ENCODE measurements at regions not wholly inside any gene's neighbourhood (a gene's known extent, or its start where the extent isn't known, plus 50 kb on each side); places are given as distances from the start of the nearest gene placed in this dataset.
"Not testable (repeated sequence)": the region's sequence is repeated elsewhere in the genome, so short reads cannot be mapped to it uniquely, and the experiment has no call there.

- Mint-ChIP-seq H3K9me3 (peaks cover 11% of the 10 kb centered on the region), H3K27me3 (ENCODE audit: low read depth) (no peaks in the 10 kb centered on the region), H3K4me3 (no peak overlapping the region), H3K36me3 (ENCODE audit: low read depth) (peaks cover 4% of the 10 kb centered on the region), H3K27ac (no peak overlapping the region), H3K4me1 (ENCODE audit: low read depth) (peaks cover 6% of the 10 kb centered on the region)
- CTCF ChIA-PET: no interaction called here
- intact Hi-C loops (cut with micrococcal nuclease): no loop called here
- DNase-seq: peak; percentile 11
Observed at GRCh38 chr22:27252282-27253049, 549.1 kb downstream of the MN1 start.

GRCh38 chr22:27253108-27253902 lies 548.3 kb downstream of the MN1 start:
- H3K9me3 Mint-ChIP-seq: peaks cover 11% of the 10 kb centered on the region
- H3K27ac Mint-ChIP-seq: no peak overlapping the region
- intact Hi-C loops (cut with micrococcal nuclease): no loop called here
- no peak for DNase-seq
- no peak overlapping the region for H3K4me3 Mint-ChIP-seq
- no peaks in the 10 kb centered on the region for H3K4me1 Mint-ChIP-seq (ENCODE audit: low read depth)
- CTCF ChIA-PET: no interaction called here
- no peaks in the 10 kb centered on the region for H3K27me3 Mint-ChIP-seq (ENCODE audit: low read depth)
- H3K36me3 Mint-ChIP-seq (ENCODE audit: low read depth): peaks cover 4% of the 10 kb centered on the region

- H3K4me1 Mint-ChIP-seq (ENCODE audit: low read depth); DNase-seq; H3K36me3 Mint-ChIP-seq (ENCODE audit: low read depth); H3K27me3 Mint-ChIP-seq (ENCODE audit: low read depth); H3K27ac Mint-ChIP-seq; CTCF ChIA-PET; H3K4me3 Mint-ChIP-seq; intact Hi-C loops (cut with micrococcal nuclease): not testable (repeated sequence)
- peaks cover 11% of the 10 kb centered on the region for H3K9me3 Mint-ChIP-seq
Observed at GRCh38 chr22:27254063-27254462, 547.5 kb downstream of the MN1 start.

DNA sequence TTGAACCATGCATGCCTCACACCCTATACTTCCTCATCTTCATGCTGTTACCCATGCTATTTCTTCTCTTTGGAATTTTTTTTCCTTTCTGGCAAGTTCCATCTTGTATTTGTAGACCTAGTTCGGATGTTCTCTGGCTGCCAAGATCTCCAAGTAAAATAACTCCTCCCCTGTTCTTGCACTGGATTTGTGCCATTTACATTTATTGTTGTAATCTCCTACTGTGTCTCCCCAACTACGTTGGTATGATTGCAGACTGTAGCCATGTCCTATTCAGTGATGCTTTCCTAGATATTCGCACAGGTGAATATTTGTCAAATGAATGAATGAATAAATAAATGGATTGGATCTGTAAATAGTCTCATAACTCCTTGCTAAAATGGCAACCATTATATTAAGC lies 546.0 kb downstream of the MN1 start:
- peaks cover 7% of the 10 kb centered on the region for H3K27me3 Mint-ChIP-seq (ENCODE audit: low read depth)
- H3K36me3 Mint-ChIP-seq (ENCODE audit: low read depth): peaks cover 4% of the 10 kb centered on the region
- H3K4me3 Mint-ChIP-seq: no peak overlapping the region
- H3K4me1 Mint-ChIP-seq (ENCODE audit: low read depth): no peaks in the 10 kb centered on the region
- intact Hi-C loops (cut with micrococcal nuclease): no loop called here
- CTCF ChIA-PET: no interaction called here
- H3K27ac Mint-ChIP-seq: no peak overlapping the region
- H3K9me3 Mint-ChIP-seq: peaks cover 11% of the 10 kb centered on the region
- DNase-seq: no peak

- Mint-ChIP-seq H3K27me3 (ENCODE audit: low read depth) (peaks cover 10% of the 10 kb centered on the region), H3K9me3 (peaks cover 11% of the 10 kb centered on the region), H3K4me3 (no peak overlapping the region), H3K27ac (no peak overlapping the region), H3K4me1 (ENCODE audit: low read depth) (no peaks in the 10 kb centered on the region), H3K36me3 (ENCODE audit: low read depth) (peaks cover 4% of the 10 kb centered on the region)
- DNase-seq: no peak
- intact Hi-C loops (cut with micrococcal nuclease): no loop called here
- CTCF ChIA-PET: no interaction called here
Observed at GRCh38 chr22:27257987-27258386, 543.6 kb downstream of the MN1 start.

DNA sequence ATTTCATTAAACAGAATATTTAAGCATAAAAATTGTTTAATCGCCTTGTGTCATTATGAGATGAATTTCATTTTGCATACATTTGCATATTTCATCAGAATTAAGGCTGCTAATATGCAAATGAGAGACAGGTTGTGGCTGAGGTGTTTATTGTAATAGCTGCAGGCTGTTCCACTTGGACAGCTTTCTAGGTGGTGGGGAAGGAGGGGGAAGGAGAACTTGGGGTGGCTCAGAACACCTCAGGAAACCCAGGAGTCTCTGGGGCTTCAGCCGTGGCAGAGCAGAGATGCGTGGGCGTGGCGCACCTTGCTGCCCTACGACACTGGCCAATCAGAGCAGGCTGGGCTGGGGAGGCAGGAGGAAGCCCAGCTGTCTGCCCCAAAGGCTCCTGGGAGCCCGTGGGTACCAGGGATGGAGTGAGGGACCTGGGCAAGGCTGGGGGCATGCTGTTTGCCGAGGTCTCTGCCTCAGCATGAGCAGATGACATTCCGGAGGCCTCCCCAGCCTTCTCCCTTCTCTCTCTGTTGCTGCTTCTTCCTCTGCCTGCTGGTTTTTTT lies 542.9 kb downstream of the MN1 start:
- intact Hi-C loops (cut with micrococcal nuclease): no loop called here
- H3K27me3 Mint-ChIP-seq (ENCODE audit: low read depth): peaks cover 15% of the 10 kb centered on the region
- no peak for DNase-seq
- peaks cover 4% of the 10 kb centered on the region for H3K36me3 Mint-ChIP-seq (ENCODE audit: low read depth)
- no peak overlapping the region for H3K4me3 Mint-ChIP-seq
- no peaks in the 10 kb centered on the region for H3K4me1 Mint-ChIP-seq (ENCODE audit: low read depth)
- H3K27ac Mint-ChIP-seq: no peak overlapping the region
- CTCF ChIA-PET: no interaction called here
- peaks cover 11% of the 10 kb centered on the region for H3K9me3 Mint-ChIP-seq

- peaks cover 11% of the 10 kb centered on the region for H3K9me3 Mint-ChIP-seq
- no peak overlapping the region for H3K27ac Mint-ChIP-seq
- intact Hi-C loops (cut with micrococcal nuclease): no loop called here
- H3K4me3 Mint-ChIP-seq: no peak overlapping the region
- CTCF ChIA-PET: no interaction called here
- H3K36me3 Mint-ChIP-seq (ENCODE audit: low read depth): peaks cover 4% of the 10 kb centered on the region
- no peaks in the 10 kb centered on the region for H3K4me1 Mint-ChIP-seq (ENCODE audit: low read depth)
- DNase-seq: no peak
- H3K27me3 Mint-ChIP-seq (ENCODE audit: low read depth): peaks cover 17% of the 10 kb centered on the region
Observed at GRCh38 chr22:27259433-27259832, 542.1 kb downstream of the MN1 start.

DNA sequence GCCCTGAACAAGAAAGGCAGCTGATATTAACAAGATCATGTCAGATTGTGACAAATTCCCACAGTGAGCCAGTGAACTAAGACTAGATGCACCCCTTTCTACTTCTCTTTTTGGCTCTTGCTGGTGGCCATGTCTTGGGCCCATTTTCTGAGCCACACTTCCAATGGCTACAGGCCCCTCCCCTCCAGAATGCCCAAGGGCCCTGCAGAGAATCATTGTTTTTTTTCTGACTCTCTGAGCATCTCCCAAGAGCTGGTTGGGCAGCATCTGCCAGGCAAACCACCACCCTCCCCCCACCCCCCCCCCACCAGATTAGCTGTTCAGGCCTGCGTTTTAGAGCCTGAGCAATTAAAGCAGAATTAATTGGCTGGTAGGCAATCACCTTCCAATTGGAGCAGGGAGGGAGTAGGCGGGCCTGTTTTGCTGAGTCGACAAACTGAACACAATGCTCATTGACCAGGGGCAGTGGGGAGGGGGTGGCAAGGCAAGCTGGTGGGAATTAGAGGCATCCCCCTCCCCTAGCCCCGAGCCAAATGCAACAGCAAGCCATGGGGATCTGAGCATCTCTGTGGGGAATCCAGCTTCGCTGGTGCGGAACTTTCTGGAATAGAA lies 541.4 kb downstream of the MN1 start:
- Mint-ChIP-seq H3K9me3 (peaks cover 11% of the 10 kb centered on the region), H3K36me3 (ENCODE audit: low read depth) (peaks cover 4% of the 10 kb centered on the region), H3K27me3 (ENCODE audit: low read depth) (peaks cover 17% of the 10 kb centered on the region), H3K4me3 (no peak overlapping the region), H3K4me1 (ENCODE audit: low read depth) (no peaks in the 10 kb centered on the region), H3K27ac (no peak overlapping the region)
- CTCF ChIA-PET: no interaction called here
- DNase-seq: no peak
- intact Hi-C loops (cut with micrococcal nuclease): no loop called here

DNA sequence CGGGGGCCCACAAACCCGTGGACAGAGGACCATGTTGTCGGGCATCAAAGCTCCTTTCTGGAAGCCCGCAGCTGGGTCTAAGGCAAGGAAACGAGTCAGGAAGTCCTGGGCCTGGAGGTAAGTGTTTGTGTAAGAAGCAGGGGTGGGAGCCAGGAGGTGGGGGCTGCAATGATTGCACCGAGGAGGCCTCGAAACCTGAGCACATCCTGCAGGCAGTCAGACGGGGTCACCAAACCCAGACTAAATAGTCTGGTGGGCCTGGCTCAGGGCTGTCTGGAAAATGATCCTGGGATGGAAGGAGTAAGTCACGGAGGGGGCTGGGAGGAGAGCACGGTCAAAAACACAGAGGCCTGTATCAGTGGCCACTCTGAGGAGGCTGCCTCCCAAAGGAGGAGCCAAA lies 539.2 kb downstream of the MN1 start:
- Mint-ChIP-seq H3K27ac (no peak overlapping the region), H3K27me3 (ENCODE audit: low read depth) (peaks cover 17% of the 10 kb centered on the region), H3K36me3 (ENCODE audit: low read depth) (no peaks in the 10 kb centered on the region), H3K4me1 (ENCODE audit: low read depth) (no peaks in the 10 kb centered on the region), H3K4me3 (no peak overlapping the region), H3K9me3 (no peaks in the 10 kb centered on the region)
- DNase-seq: no peak
- intact Hi-C loops (cut with micrococcal nuclease): no loop called here
- CTCF ChIA-PET: no interaction called here

GRCh38 chr22:27264184-27264583 lies 537.4 kb downstream of the MN1 start:
- Mint-ChIP-seq H3K36me3 (ENCODE audit: low read depth) (no peaks in the 10 kb centered on the region), H3K27ac (no peak overlapping the region), H3K27me3 (ENCODE audit: low read depth) (peaks cover 18% of the 10 kb centered on the region), H3K4me3 (no peak overlapping the region), H3K9me3 (no peaks in the 10 kb centered on the region), H3K4me1 (ENCODE audit: low read depth) (no peaks in the 10 kb centered on the region)
- CTCF ChIA-PET: interaction anchor here (0.6 kb wide), 1 partner anchor 383 kb away, joined by 3 read pairs; no protein-coding TSS in a partner anchor
- no peak for DNase-seq
- intact Hi-C loops (cut with micrococcal nuclease): no loop called here

GRCh38 chr22:27267145-27267544 lies 534.4 kb downstream of the MN1 start:
- no peaks in the 10 kb centered on the region for H3K36me3 Mint-ChIP-seq (ENCODE audit: low read depth)
- CTCF ChIA-PET: no interaction called here
- no peaks in the 10 kb centered on the region for H3K9me3 Mint-ChIP-seq
- intact Hi-C loops (cut with micrococcal nuclease): no loop called here
- H3K4me3 Mint-ChIP-seq: no peak overlapping the region
- H3K27me3 Mint-ChIP-seq (ENCODE audit: low read depth): peaks cover 19% of the 10 kb centered on the region
- H3K27ac Mint-ChIP-seq: no peak overlapping the region
- DNase-seq: no peak
- H3K4me1 Mint-ChIP-seq (ENCODE audit: low read depth): no peaks in the 10 kb centered on the region

GRCh38 chr22:27269751-27270543 lies 531.6 kb downstream of the MN1 start:
- no peaks in the 10 kb centered on the region for H3K9me3 Mint-ChIP-seq
- CTCF ChIA-PET: no interaction called here
- no peaks in the 10 kb centered on the region for H3K4me1 Mint-ChIP-seq (ENCODE audit: low read depth)
- H3K4me3 Mint-ChIP-seq: no peak overlapping the region
- no peak overlapping the region for H3K27ac Mint-ChIP-seq
- peaks cover 21% of the 10 kb centered on the region for H3K27me3 Mint-ChIP-seq (ENCODE audit: low read depth)
- no peak for DNase-seq
- intact Hi-C loops (cut with micrococcal nuclease): no loop called here
- no peaks in the 10 kb centered on the region for H3K36me3 Mint-ChIP-seq (ENCODE audit: low read depth)
